PC-3 (cell line): ENCODE measurements at regions not wholly inside any gene's neighbourhood (a gene's known extent, or its start where the extent isn't known, plus 50 kb on each side); places are given as distances from the start of the nearest gene placed in this dataset.

ENCODE experiments used
- ATAC-seq: fragments of 200-7000 bp; cut with Tn5 transposase; 2 replicates; pipeline ENCODE4 v1.9.1; 2020; ENCODE audit warnings: mild to moderate bottlenecking, moderate library complexity
- BruUV-seq: library from RNA; stranded (reverse); fragments of 400-500 nt; replicated peaks from 2 replicates; lab custom pipeline; 2021; lab: Mats Ljungman, UMichigan
- CTCF ChIA-PET: fragments of 300-600 bp; sonication (Branson Sonifier 250); formaldehyde crosslinking; loops from one replicate; lab custom pipeline; 2022; ENCODE audit warnings: antibody characterized with exemption; lab: Charles Lee
- POLR2A ChIA-PET: fragments of 300-600 bp; sonication (Branson Sonifier 250); formaldehyde crosslinking; loops from one replicate; lab custom pipeline; 2022; ENCODE audit warnings: antibody characterized with exemption; ENCODE audit not compliant: unreplicated experiment; lab: Charles Lee
- DNase-seq: peaks from one replicate; pipeline ENCODE4 v3.0.0-alpha.2; 2015
- H2AFZ ChIP-seq: fragments of 300-600 bp; sonication (generic); 2 replicates; pipeline ENCODE4 v1.6.0; 2016; ENCODE audit warnings: antibody characterized with exemption, low read length
- H3F3A ChIP-seq: fragments of 300-600 bp; sonication (generic); one replicate; pipeline ENCODE4 v1.6.0; 2017; ENCODE audit warnings: antibody characterized with exemption, low read length, control low read depth, mild to moderate bottlenecking; ENCODE audit not compliant: unreplicated experiment
- H3K27ac ChIP-seq: fragments of 300-600 bp; sonication (generic); 2 replicates; pipeline ENCODE4 v1.5.1; 2016; ENCODE audit warnings: mild to moderate bottlenecking, low read length
- H3K27me3 ChIP-seq: fragments of 300-600 bp; sonication (generic); 2 replicates; pipeline ENCODE4 v1.6.1; 2016; ENCODE audit warnings: low read length, mixed read lengths
- H3K36me3 ChIP-seq: fragments of 300-600 bp; sonication (generic); 2 replicates; pipeline ENCODE4 v1.6.1; 2016; ENCODE audit warnings: low read depth, mixed run types, low read length, mixed read lengths
- H3K4me1 ChIP-seq: fragments of 300-600 bp; sonication (generic); 2 replicates; pipeline ENCODE4 v1.5.1; 2016; ENCODE audit warnings: low read length; ENCODE audit not compliant: insufficient read depth
- H3K4me2 ChIP-seq: fragments of 300-600 bp; sonication (generic); 2 replicates; pipeline ENCODE4 v1.6.0; 2016; ENCODE audit warnings: low read length
- H3K4me3 ChIP-seq: fragments of 300-600 bp; sonication (generic); 2 replicates; pipeline ENCODE4 v1.5.1; 2016; ENCODE audit warnings: mild to moderate bottlenecking, low read length, mixed read lengths
- H3K79me2 ChIP-seq: fragments of 300-600 bp; sonication (generic); 2 replicates; pipeline ENCODE4 v1.6.1; 2017; ENCODE audit warnings: low read length, mixed read lengths
- H3K9ac ChIP-seq: fragments of 300-600 bp; sonication (generic); 2 replicates; pipeline ENCODE4 v1.6.0; 2016; ENCODE audit warnings: mild to moderate bottlenecking, low read length
- H3K9me2 ChIP-seq: fragments of 300-600 bp; sonication (generic); replicated peaks from 2 replicates; pipeline ENCODE4 v1.6.1; 2016; ENCODE audit warnings: mixed run types, low read length, mixed read lengths
- H3K9me3 ChIP-seq: fragments of 300-600 bp; sonication (generic); 2 replicates; pipeline ENCODE4 v1.6.1; 2016; ENCODE audit warnings: low read length, mixed read lengths
- H4K20me1 ChIP-seq: fragments of 300-600 bp; sonication (generic); 2 replicates; pipeline ENCODE4 v1.6.1; 2016; ENCODE audit warnings: low read length, mixed read lengths
- CTCF ChIP-seq: fragments of 300-600 bp; sonication (generic); conservative IDR thresholded peaks from 2 replicates; pipeline ENCODE4 v1.5.1; 2017; ENCODE audit warnings: antibody characterized with exemption, low read depth, mild to moderate bottlenecking, low read length
- EZH2 ChIP-seq: fragments of 300-600 bp; sonication (generic); IDR thresholded peaks from one replicate; pipeline ENCODE4 v1.6.1; 2017; ENCODE audit warnings: antibody characterized with exemption, mild to moderate bottlenecking, low read length; ENCODE audit not compliant: unreplicated experiment
- EZH2phosphoT487 ChIP-seq: fragments of 300-600 bp; sonication (generic); IDR thresholded peaks from 2 replicates; pipeline ENCODE4 v1.6.1; 2018; ENCODE audit warnings: mild to moderate bottlenecking, antibody characterized with exemption, low read length, borderline replicate concordance
- intact Hi-C: fragments of 100-400 bp; cut with micrococcal nuclease; formaldehyde crosslinking; loops from 2 replicates; pipeline ENCODE4 v1.9.0; 2023

- no peak overlapping the region for H3K27ac ChIP-seq
- H3K4me1 ChIP-seq = peaks cover 8% of the 10 kb centered on the region
- no peak overlapping the region for H3K4me3 ChIP-seq
- H3K27me3 ChIP-seq = no peaks in the 10 kb centered on the region
- TF ChIP-seq EZH2phosphoT487 (no peak), CTCF (no peak), EZH2 (no peak)
- no peak overlapping the region for H3K4me2 ChIP-seq
- H3K9ac ChIP-seq = no peak overlapping the region
- POLR2A ChIA-PET = interaction anchor here (0.7 kb wide), 1 partner anchor 179 kb away, joined by 16 read pairs; no protein-coding TSS in a partner anchor
- CTCF ChIA-PET = no interaction called here
- intact Hi-C loops = no loop called here
- no peaks in the 10 kb centered on the region for H3K9me2 ChIP-seq
- ATAC-seq = no peak
- BruUV-seq = no TSS peak
- H2AFZ ChIP-seq = no peak overlapping the region
- H3K36me3 ChIP-seq = no peaks in the 10 kb centered on the region
- H4K20me1 ChIP-seq = no peaks in the 10 kb centered on the region
- no peak for DNase-seq
- H3K79me2 ChIP-seq = peaks cover 14% of the 10 kb centered on the region; the same call in 1 of the 2 replicates
- H3K9me3 ChIP-seq = no peaks in the 10 kb centered on the region
- no peaks in the 10 kb centered on the region for H3F3A ChIP-seq
These were observed 255.5 kb downstream of the SNAPC1 start for GRCh38 chr14:62017651-62018230.

GRCh38 chr14:62018606-62019005 is 256.4 kb downstream of the SNAPC1 start:
- POLR2A ChIA-PET = interaction anchor here (0.6 kb wide), 1 partner anchor 23 kb away, joined by 18 read pairs; no protein-coding TSS in a partner anchor
- no peak overlapping the region for H3K9ac ChIP-seq
- H3K4me3 ChIP-seq = no peak overlapping the region
- no peaks in the 10 kb centered on the region for H3K36me3 ChIP-seq
- H3K9me3 ChIP-seq = no peaks in the 10 kb centered on the region
- DNase-seq = no peak
- TF ChIP-seq EZH2phosphoT487 = no peak
- H3K4me2 ChIP-seq = no peak overlapping the region
- H4K20me1 ChIP-seq = no peaks in the 10 kb centered on the region
- no peaks in the 10 kb centered on the region for H3F3A ChIP-seq
- H3K9me2 ChIP-seq = no peaks in the 10 kb centered on the region
- ATAC-seq = no peak
- no peak overlapping the region for H2AFZ ChIP-seq
- no peak overlapping the region for H3K27ac ChIP-seq
- BruUV-seq = no TSS peak
- CTCF ChIA-PET = no interaction called here
- H3K27me3 ChIP-seq = no peaks in the 10 kb centered on the region
- intact Hi-C loops = no loop called here
- peaks cover 16% of the 10 kb centered on the region for H3K4me1 ChIP-seq
- H3K79me2 ChIP-seq = peaks cover 9% of the 10 kb centered on the region; the same call in 1 of the 2 replicates

GRCh38 chr14:62027958-62028357 is 265.7 kb downstream of the SNAPC1 start:
- H2AFZ ChIP-seq = no peak overlapping the region
- BruUV-seq = no TSS peak
- H3K4me2 ChIP-seq = no peak overlapping the region
- H3K27ac ChIP-seq = no peak overlapping the region
- H3K4me3 ChIP-seq = no peak overlapping the region
- 0 out of 2 replicates have a peak, but pooled peaks cover 2% of the 10 kb centered on the region for H3K36me3 ChIP-seq
- no peaks in the 10 kb centered on the region for H4K20me1 ChIP-seq
- CTCF ChIA-PET = no interaction called here
- POLR2A ChIA-PET = interaction anchor here (0.6 kb wide), 1 partner anchor 33 kb away, joined by 3 read pairs; no protein-coding TSS in a partner anchor
- no peaks in the 10 kb centered on the region for H3F3A ChIP-seq
- TF ChIP-seq EZH2phosphoT487 (no peak), EZH2 (no peak), CTCF (no peak)
- H3K79me2 ChIP-seq = peaks cover 41% of the 10 kb centered on the region; the same call in 1 of the 2 replicates
- DNase-seq = no peak
- H3K4me1 ChIP-seq = peaks cover 54% of the 10 kb centered on the region
- H3K9ac ChIP-seq = no peak overlapping the region
- H3K27me3 ChIP-seq = no peaks in the 10 kb centered on the region
- no peaks in the 10 kb centered on the region for H3K9me3 ChIP-seq
- no peaks in the 10 kb centered on the region for H3K9me2 ChIP-seq
- ATAC-seq = no peak
- intact Hi-C loops = loop anchor here (10.0 kb wide), 1 partner anchor 553 kb away; no protein-coding TSS in a partner anchor
